ENCODE measurements at regions not wholly inside any gene's neighbourhood (a gene's known extent, or its start where the extent isn't known, plus 50 kb on each side); places are given as distances from the start of the nearest gene placed in this dataset.

- TF ChIP-seq EZH2 (IDR thresholded peaks at IDR 0.05; ENCODE audit: borderline replicate concordance, low read depth, low read length, severe bottlenecking) (no peak), CTCF (IDR thresholded peaks at IDR 0.05; ENCODE audit: borderline replicate concordance, extremely low read depth, low read length, poor library complexity, severe bottlenecking) (no peak)
- Histone ChIP-seq H3K36me3 (ENCODE audit: insufficient read depth, low read length) (no peaks in the 10 kb centered on the region), H3K9ac (ENCODE audit: low read depth, low read length) (no peak overlapping the region), H3K27ac (ENCODE audit: low read length) (no peak overlapping the region), H3K27me3 (ENCODE audit: insufficient read depth, low read length, poor library complexity) (no peaks in the 10 kb centered on the region), H4K20me1 (ENCODE audit: insufficient read depth, low read length) (no peaks in the 10 kb centered on the region), H3K4me2 (ENCODE audit: insufficient read depth, low read length) (no peak overlapping the region), H3K9me3 (ENCODE audit: insufficient read depth, low read length, severe bottlenecking) (no peaks in the 10 kb centered on the region), H3K79me2 (ENCODE audit: insufficient read depth, low read length) (no peaks in the 10 kb centered on the region), H3K4me3 (ENCODE audit: low read depth in 1 of 2, low read length in 2 of 2) (no peak overlapping the region), H3K4me1 (ENCODE audit: insufficient read depth, low read length) (no peaks in the 10 kb centered on the region), H2AFZ (ENCODE audit: low read depth, low read length) (no peak overlapping the region)
- ATAC-seq (ENCODE audit: insufficient read depth, low read depth) (no peak), DNase-seq (no peak)
Observed at GRCh38 chr2:13240789-13241487, 524.2 kb downstream of the TRIB2 start.

GRCh38 chr2:13252615-13253014, 535.9 kb downstream of the TRIB2 start:
- H3K9me3 ChIP-seq (ENCODE audit: insufficient read depth, low read length, severe bottlenecking) = no peaks in the 10 kb centered on the region
- H3K27me3 ChIP-seq (ENCODE audit: insufficient read depth, low read length, poor library complexity) = no peaks in the 10 kb centered on the region
- H3K27ac ChIP-seq (ENCODE audit: low read length) = no peak overlapping the region
- H3K4me2 ChIP-seq (ENCODE audit: insufficient read depth, low read length) = no peak overlapping the region
- H4K20me1 ChIP-seq (ENCODE audit: insufficient read depth, low read length) = no peaks in the 10 kb centered on the region
- ATAC-seq (ENCODE audit: insufficient read depth, low read depth) (no peak), DNase-seq (no peak)
- H3K36me3 ChIP-seq (ENCODE audit: insufficient read depth, low read length) = no peaks in the 10 kb centered on the region
- H3K9ac ChIP-seq (ENCODE audit: low read depth, low read length) = no peak overlapping the region
- H3K4me3 ChIP-seq (ENCODE audit: low read depth in 1 of 2, low read length in 2 of 2) = no peak overlapping the region
- H2AFZ ChIP-seq (ENCODE audit: low read depth, low read length) = no peak overlapping the region
- no peak for TF ChIP-seq EZH2 (IDR thresholded peaks at IDR 0.05; ENCODE audit: borderline replicate concordance, low read depth, low read length, severe bottlenecking)
- TF ChIP-seq CTCF (IDR thresholded peaks at IDR 0.05; ENCODE audit: borderline replicate concordance, extremely low read depth, low read length, poor library complexity, severe bottlenecking) = no peak
- no peaks in the 10 kb centered on the region for H3K79me2 ChIP-seq (ENCODE audit: insufficient read depth, low read length)
- H3K4me1 ChIP-seq (ENCODE audit: insufficient read depth, low read length) = no peaks in the 10 kb centered on the region

- TF ChIP-seq EZH2 (IDR thresholded peaks at IDR 0.05; ENCODE audit: borderline replicate concordance, low read depth, low read length, severe bottlenecking) (no peak), CTCF (IDR thresholded peaks at IDR 0.05; ENCODE audit: borderline replicate concordance, extremely low read depth, low read length, poor library complexity, severe bottlenecking) (no peak)
- Histone ChIP-seq H4K20me1 (ENCODE audit: insufficient read depth, low read length) (no peaks in the 10 kb centered on the region), H3K4me1 (ENCODE audit: insufficient read depth, low read length) (no peaks in the 10 kb centered on the region), H3K9ac (ENCODE audit: low read depth, low read length) (no peak overlapping the region), H3K4me3 (ENCODE audit: low read depth in 1 of 2, low read length in 2 of 2) (no peak overlapping the region), H3K27me3 (ENCODE audit: insufficient read depth, low read length, poor library complexity) (no peaks in the 10 kb centered on the region), H3K36me3 (ENCODE audit: insufficient read depth, low read length) (no peaks in the 10 kb centered on the region), H2AFZ (ENCODE audit: low read depth, low read length) (no peak overlapping the region), H3K9me3 (ENCODE audit: insufficient read depth, low read length, severe bottlenecking) (no peaks in the 10 kb centered on the region), H3K27ac (ENCODE audit: low read length) (no peak overlapping the region), H3K79me2 (ENCODE audit: insufficient read depth, low read length) (no peaks in the 10 kb centered on the region), H3K4me2 (ENCODE audit: insufficient read depth, low read length) (no peak overlapping the region)
- ATAC-seq (ENCODE audit: insufficient read depth, low read depth) (no peak), DNase-seq (no peak)
Observed at GRCh38 chr2:13255485-13255884, 538.7 kb downstream of the TRIB2 start.
